ENCODE measurements at regions not wholly inside any gene's neighbourhood (a gene's known extent, or its start where the extent isn't known, plus 50 kb on each side); places are given as distances from the start of the nearest gene placed in this dataset.

DNA sequence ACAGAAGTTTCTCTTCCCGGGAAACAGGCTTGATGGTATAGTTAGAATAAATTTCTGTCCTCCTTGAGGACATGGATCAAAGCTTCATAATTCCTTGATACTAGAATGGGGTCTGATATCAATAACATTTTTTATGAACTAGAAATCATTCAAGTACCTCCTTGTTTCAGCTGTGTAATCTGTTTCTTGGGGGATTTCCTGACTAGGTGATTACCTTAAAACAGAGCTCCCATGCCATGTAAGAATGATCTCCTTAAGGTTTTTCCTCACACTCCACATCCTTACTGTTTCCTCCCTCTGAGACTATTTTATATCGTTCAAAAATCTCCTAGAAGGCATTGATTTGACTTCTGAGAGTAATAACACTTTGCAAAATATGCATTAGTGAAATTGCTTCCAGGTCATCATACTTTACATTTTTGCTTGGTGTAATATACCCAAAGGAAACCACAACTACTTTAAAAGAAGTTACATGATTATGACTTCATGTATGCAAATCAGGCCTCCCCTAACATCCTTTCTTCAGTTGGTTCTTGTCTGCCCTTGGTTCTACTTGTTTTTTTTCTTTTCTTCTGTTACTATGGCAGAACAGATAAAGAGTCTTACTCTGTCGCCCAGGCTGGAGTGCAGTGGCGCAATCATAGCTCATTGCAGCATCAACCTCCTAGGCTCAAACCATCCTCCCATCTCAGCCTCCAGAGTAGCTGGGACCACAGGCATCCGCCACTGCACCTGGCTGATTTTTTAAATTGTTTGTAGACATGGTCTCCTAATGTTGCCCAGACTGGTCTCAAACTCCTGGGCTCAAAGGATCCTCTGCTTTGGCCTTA lies 388.8 kb downstream of the ZFHX3 start:
- Histone ChIP-seq H3K9me1 (ENCODE audit: control insufficient read depth, insufficient read depth, low read length) (no peaks in the 10 kb centered on the region), H3K27ac (ENCODE audit: extremely low read depth, low read depth, low read length) (no peak overlapping the region), H3K9ac (ENCODE audit: insufficient read depth in 1 of 2, low read depth in 2 of 2, low read length in 2 of 2) (no peak overlapping the region), H3K4me2 (ENCODE audit: insufficient read depth, low read length) (no peak overlapping the region), H3K9me3 (replicated peaks; ENCODE audit: control insufficient read depth, insufficient read depth, low read depth, low read length) (no peaks in the 10 kb centered on the region), H3K79me2 (ENCODE audit: control insufficient read depth, insufficient read depth, low read length) (peaks cover 39% of the 10 kb centered on the region), H2AFZ (ENCODE audit: low read depth, low read length) (no peak overlapping the region), H3K4me1 (replicated peaks in 1 of 2; ENCODE audit: control insufficient read depth in 2 of 2, insufficient read depth in 2 of 2, low read length in 2 of 2) (peaks cover 5 to 7% of the 10 kb centered on the region in 2 experiments; a peak in 4 of 5 replicates), H3K4me3 (no peak overlapping the region), H3K36me3 (ENCODE audit: control insufficient read depth, insufficient read depth, low read length) (no peaks in the 10 kb centered on the region), H3K27me3 (ENCODE audit: control insufficient read depth in 2 of 2, insufficient read depth in 2 of 2, low read length in 2 of 2) (no peaks in the 10 kb centered on the region), H4K20me1 (replicated peaks; ENCODE audit: control insufficient read depth, insufficient read depth, low read length) (no peaks in the 10 kb centered on the region)
- intact Hi-C loops (cut with micrococcal nuclease) (no loop called here), in situ Hi-C loops (cut with MboI) (no loop called here)
- no TSS peak for BruUV-seq (replicated peaks)
- no peak for FAIRE-seq
- ATAC-seq: no peak
- ChIA-PET POLR2A (interaction anchor here (0.6 to 1.3 kb wide), 2 partner anchors 11 to 471 kb away, joined by 3 to 5 read pairs; no protein-coding TSS in a partner anchor), CTCF (ENCODE audit: low intra/inter-chr PET ratio) (no interaction called here)
- TF ChIP-seq CEBPB (tag; IDR thresholded peaks at IDR 0.05) (peak; percentile 79), ZNF274 (IDR thresholded peaks at IDR 0.05; ENCODE audit: borderline replicate concordance, low read depth, low read length) (no peak)
- no peak for DNase-seq (ENCODE audit: extremely low read depth in 1 of 4, low spot score in 3 of 4)
- 31% methylated on average over 5 of the region's 5 CpGs for WGBS (ENCODE audit: insufficient coverage, low coverage, missing lambda C conversion rate)

DNA sequence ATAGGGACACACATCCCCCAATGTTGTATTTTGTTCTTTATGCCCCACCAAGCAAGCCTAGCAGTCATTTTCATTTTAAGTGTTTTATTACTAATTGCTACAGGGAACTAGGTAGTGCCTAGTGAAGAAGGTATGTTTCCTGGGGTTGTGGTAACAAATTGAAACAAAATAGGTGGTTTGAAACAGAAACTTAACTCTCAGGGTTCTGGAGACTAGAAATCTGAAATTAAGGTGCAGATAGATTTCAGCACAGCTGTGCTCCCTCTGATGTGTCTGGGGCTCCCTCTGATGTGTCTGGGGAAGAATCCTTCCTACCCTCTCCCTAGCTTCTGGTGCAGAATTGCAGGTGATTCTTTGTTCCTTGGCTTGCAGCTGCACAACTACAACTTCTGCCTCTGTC lies 390.1 kb downstream of the ZFHX3 start:
- BruUV-seq (replicated peaks): no TSS peak
- ATAC-seq: no peak
- POLR2A ChIA-PET: interaction anchor here (1.3 kb wide), 1 partner anchor 9 kb away, joined by 5 read pairs; no protein-coding TSS in a partner anchor
- Histone ChIP-seq H3K4me2 (ENCODE audit: insufficient read depth, low read length) (no peak overlapping the region), H3K4me3 (no peak overlapping the region), H3K79me2 (ENCODE audit: control insufficient read depth, insufficient read depth, low read length) (peaks cover 28% of the 10 kb centered on the region), H3K27ac (ENCODE audit: extremely low read depth, low read depth, low read length) (no peak overlapping the region), H3K9me1 (ENCODE audit: control insufficient read depth, insufficient read depth, low read length) (no peaks in the 10 kb centered on the region), H3K9ac (ENCODE audit: insufficient read depth in 1 of 2, low read depth in 2 of 2, low read length in 2 of 2) (no peak overlapping the region), H3K9me3 (replicated peaks; ENCODE audit: control insufficient read depth, insufficient read depth, low read depth, low read length) (no peaks in the 10 kb centered on the region), H3K36me3 (ENCODE audit: control insufficient read depth, insufficient read depth, low read length) (no peaks in the 10 kb centered on the region), H3K27me3 (ENCODE audit: control insufficient read depth in 2 of 2, insufficient read depth in 2 of 2, low read length in 2 of 2) (no peaks in the 10 kb centered on the region), H3K4me1 (replicated peaks in 1 of 2; ENCODE audit: control insufficient read depth in 2 of 2, insufficient read depth in 2 of 2, low read length in 2 of 2) (peaks cover 1 to 2% of the 10 kb centered on the region in 2 experiments; a peak in 2 of 5 replicates), H2AFZ (ENCODE audit: low read depth, low read length) (no peak overlapping the region), H4K20me1 (replicated peaks; ENCODE audit: control insufficient read depth, insufficient read depth, low read length) (no peaks in the 10 kb centered on the region)
- CTCF ChIA-PET (ENCODE audit: low intra/inter-chr PET ratio): interaction anchor here (0.6 to 0.7 kb wide), 2 partner anchors 13 to 483 kb away, joined by 4 to 6 read pairs; no protein-coding TSS in a partner anchor
- intact Hi-C loops (cut with micrococcal nuclease): no loop called here
- FAIRE-seq: no peak
- in situ Hi-C loops (cut with MboI): no loop called here
- DNase-seq (ENCODE audit: extremely low read depth in 1 of 4, low spot score in 3 of 4): no peak
- no peak for TF ChIP-seq MNT (conservative IDR thresholded peaks at IDR 0.05)
- TF ChIP-seq, protein P1, sequence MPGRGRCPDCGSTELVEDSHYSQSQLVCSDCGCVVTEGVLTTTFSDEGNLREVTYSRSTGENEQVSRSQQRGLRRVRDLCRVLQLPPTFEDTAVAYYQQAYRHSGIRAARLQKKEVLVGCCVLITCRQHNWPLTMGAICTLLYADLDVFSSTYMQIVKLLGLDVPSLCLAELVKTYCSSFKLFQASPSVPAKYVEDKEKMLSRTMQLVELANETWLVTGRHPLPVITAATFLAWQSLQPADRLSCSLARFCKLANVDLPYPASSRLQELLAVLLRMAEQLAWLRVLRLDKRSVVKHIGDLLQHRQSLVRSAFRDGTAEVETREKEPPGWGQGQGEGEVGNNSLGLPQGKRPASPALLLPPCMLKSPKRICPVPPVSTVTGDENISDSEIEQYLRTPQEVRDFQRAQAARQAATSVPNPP (IDR thresholded peaks at IDR 0.05; ENCODE audit: borderline replicate concordance, insufficient read depth, insufficient read length): no peak
- no peak for TF ChIP-seq ZNF277 (CRISPR knock-in tag; IDR thresholded peaks at IDR 0.05; ENCODE audit: borderline replicate concordance)
- no peak for TF ChIP-seq NR2C1 (IDR thresholded peaks at IDR 0.05)
- no peak for TF ChIP-seq NR2C1 (tag; IDR thresholded peaks at IDR 0.05)
- no peak for TF ChIP-seq ZFX (CRISPR knock-in tag; IDR thresholded peaks at IDR 0.05)
- TF ChIP-seq HDGF (IDR thresholded peaks at IDR 0.05): no peak
- no peak for TF ChIP-seq NFATC3 (IDR thresholded peaks at IDR 0.05)
- TF ChIP-seq DACH1 (IDR thresholded peaks at IDR 0.05; ENCODE audit: partially characterized antibody): no peak
- TF ChIP-seq TCF7L2 (IDR thresholded peaks at IDR 0.05; ENCODE audit: low read depth, low read length): no peak

All from K562 (cell line).